Muscle of arm (tissue), 1 donor: ENCODE measurements at regions not wholly inside any gene's neighbourhood (a gene's known extent, or its start where the extent isn't known, plus 50 kb on each side); places are given as distances from the start of the nearest gene placed in this dataset.
"Not testable (repeated sequence)": the region's sequence is repeated elsewhere in the genome, so short reads cannot be mapped to it uniquely, and the experiment has no call there.

Experiments
- DNase-seq: peaks from one replicate; pipeline ENCODE4 v3.0.0-alpha.2; 2013

- DNase-seq = not testable (repeated sequence)
Measured at GRCh38 chr3:125822175-125822574, 146.8 kb upstream of the ROPN1B start.

GRCh38 chr3:125831005-125831750 lies 137.8 kb upstream of the ROPN1B start:
- not testable (repeated sequence) for DNase-seq

GRCh38 chr3:125835562-125835961 lies 133.4 kb upstream of the ROPN1B start:
- not testable (repeated sequence) for DNase-seq

GRCh38 chr3:125836011-125836551 lies 132.9 kb upstream of the ROPN1B start:
- DNase-seq = peak; percentile 9

- not testable (repeated sequence) for DNase-seq
Measured at GRCh38 chr3:125836786-125837185, 132.2 kb upstream of the ROPN1B start.

GRCh38 chr3:125838857-125839256 lies 130.1 kb upstream of the ROPN1B start:
- DNase-seq = not testable (repeated sequence)

- DNase-seq = not testable (repeated sequence)
Measured at GRCh38 chr3:125840465-125840864, 128.5 kb upstream of the ROPN1B start.

GRCh38 chr3:125847966-125848365 lies 121.0 kb upstream of the ROPN1B start:
- DNase-seq = peak; percentile 12

- DNase-seq = not testable (repeated sequence)
Measured at GRCh38 chr3:125855006-125855405, 114.0 kb upstream of the ROPN1B start.

GRCh38 chr3:125860547-125860946 lies 108.4 kb upstream of the ROPN1B start:
- DNase-seq = not testable (repeated sequence)

- not testable (repeated sequence) for DNase-seq
Measured at GRCh38 chr3:125862841-125863254, 106.1 kb upstream of the ROPN1B start.

GRCh38 chr3:125864532-125864931 lies 104.4 kb upstream of the ROPN1B start:
- DNase-seq = not testable (repeated sequence)

- peak; percentile 59 for DNase-seq
Measured at GRCh38 chr3:125886006-125886405, 83.0 kb upstream of the ROPN1B start.

GRCh38 chr3:125899181-125899580 lies 69.8 kb upstream of the ROPN1B start:
- not testable (repeated sequence) for DNase-seq

GRCh38 chr3:125901473-125901872 lies 67.5 kb upstream of the ROPN1B start:
- DNase-seq = not testable (repeated sequence)

GRCh38 chr3:125903780-125904455 lies 65.1 kb upstream of the ROPN1B start:
- not testable (repeated sequence) for DNase-seq

GRCh38 chr3:125907279-125907678 lies 61.7 kb upstream of the ROPN1B start:
- not testable (repeated sequence) for DNase-seq

GRCh38 chr3:125910851-125911250 lies 58.1 kb upstream of the ROPN1B start:
- not testable (repeated sequence) for DNase-seq

- peak; percentile 21 for DNase-seq
Measured at GRCh38 chr3:125914608-125915436, 54.2 kb upstream of the ROPN1B start.

- peak; percentile 50 for DNase-seq
Measured at GRCh38 chr3:125915437-125915787, 53.6 kb upstream of the ROPN1B start.

GRCh38 chr3:125915792-125916375 lies 53.1 kb upstream of the ROPN1B start:
- peak; percentile 98 for DNase-seq
